ENCODE measurements at regions not wholly inside any gene's neighbourhood (a gene's known extent, or its start where the extent isn't known, plus 50 kb on each side); places are given as distances from the start of the nearest gene placed in this dataset.

DNA sequence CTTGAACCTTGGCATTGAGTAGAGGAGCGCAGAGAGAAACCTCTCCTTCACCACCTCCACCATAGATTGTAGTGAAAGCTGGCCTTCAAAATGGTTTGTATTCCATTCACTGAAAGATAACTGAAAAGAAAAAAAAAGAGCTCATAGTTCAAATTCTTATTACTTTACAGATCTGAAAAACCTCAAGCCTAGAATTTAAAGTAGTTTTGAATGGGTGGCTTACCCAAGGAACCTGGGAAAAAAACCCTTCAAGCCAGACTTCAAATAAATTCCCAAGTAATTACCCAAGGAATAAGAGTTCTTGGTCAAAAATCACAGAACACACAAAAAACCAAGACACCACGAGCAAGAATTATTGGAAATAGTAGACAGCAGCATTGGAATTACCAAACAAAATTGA, 83.6 kb upstream of the TMEM33 start:
- Histone ChIP-seq H3K27me3 (ENCODE audit: control insufficient read depth, insufficient read depth, low read length) (peaks cover 1% of the 10 kb centered on the region; the same call in 1 of the 2 replicates), H3K14ac (replicated peaks; ENCODE audit: low read depth, low read length) (no peak overlapping the region), H3K79me1 (ENCODE audit: low read depth in 1 of 2, low read length in 2 of 2) (no peaks in the 10 kb centered on the region), H3K56ac (ENCODE audit: extremely low read depth, insufficient read depth, low read length) (no peak overlapping the region), H3K9me1 (ENCODE audit: insufficient read depth, low read length) (no peaks in the 10 kb centered on the region), H2BK15ac (ENCODE audit: low read depth, low read length) (no peak overlapping the region), H3K4me2 (ENCODE audit: low read depth, low read length) (no peak overlapping the region), H3K18ac (ENCODE audit: low read depth, low read length) (no peak overlapping the region), H4K8ac (ENCODE audit: low read depth in 2 of 2, low read length in 2 of 2) (no peak overlapping the region), H3K4me1 (ENCODE audit: control insufficient read depth, insufficient read depth, low read length) (no peaks in the 10 kb centered on the region), H3K23ac (ENCODE audit: low read depth, low read length) (no peak overlapping the region), H3K9ac (ENCODE audit: low read depth, low read length) (no peak overlapping the region), H2AK9ac (replicated peaks; ENCODE audit: low read depth, low read length, poor library complexity) (no peak overlapping the region), H3K27ac (ENCODE audit: insufficient read depth, low read length) (no peak overlapping the region), H4K91ac (ENCODE audit: insufficient read depth, low read depth, low read length) (no peak overlapping the region), H3K4me3 (ENCODE audit: insufficient read depth, low read depth, low read length) (no peak overlapping the region), H4K20me1 (ENCODE audit: insufficient read depth, low read length) (no peaks in the 10 kb centered on the region), H3K9me3 (ENCODE audit: control insufficient read depth, insufficient read depth, low read length) (no peaks in the 10 kb centered on the region), H3K36me3 (ENCODE audit: control insufficient read depth, insufficient read depth, low read length) (no peaks in the 10 kb centered on the region), H2BK120ac (ENCODE audit: low read depth, low read length) (no peak overlapping the region), H2BK20ac (ENCODE audit: low read depth, low read length) (no peak overlapping the region), H2BK5ac (ENCODE audit: low read depth, low read length, poor library complexity, severe bottlenecking) (no peak overlapping the region), H2AK5ac (ENCODE audit: low read depth, low read length) (no peak overlapping the region), H3K4ac (ENCODE audit: low read depth, low read length) (no peak overlapping the region), H2AFZ (replicated peaks; ENCODE audit: low read length, poor library complexity) (no peak overlapping the region), H4K5ac (ENCODE audit: low read depth, low read length) (no peak overlapping the region)
- DNase-seq (no peak), ATAC-seq (ENCODE audit: low read depth) (no peak)
- ChIA-PET CTCF (interaction anchor here (0.6 to 0.7 kb wide), 2 partner anchors 175 to 775 kb away, joined by 3 read pairs; no protein-coding TSS in a partner anchor), POLR2A (ENCODE audit: unreplicated experiment) (no interaction called here)
- intact Hi-C loops (cut with micrococcal nuclease) = no loop called here
- no CpG with 5 or more reads among the region's 2 CpGs for WGBS, 2 experiments (ENCODE audit: extremely low coverage in 2 of 2, insufficient read length in 1 of 2)
- no TSS peak for BruUV-seq (replicated peaks)
- in situ Hi-C loops (cut with MboI; ENCODE audit: low sequenced_read_pairs) = no loop called here
- TF ChIP-seq MAFK (IDR thresholded peaks at IDR 0.05; ENCODE audit: low read depth, low read length) = no peak
- TF ChIP-seq POLR2A (IDR thresholded peaks at IDR 0.05; ENCODE audit: low read depth, low read length) = no peak
- TF ChIP-seq SMC3 (IDR thresholded peaks at IDR 0.05; ENCODE audit: low read depth, low read length) = no peak
- dilution Hi-C loops (cut with HindIII; ENCODE audit: low sequenced_read_pairs, unreplicated experiment) = no loop called here
